Esophagus squamous epithelium (tissue), 4 donors: ENCODE measurements at regions not wholly inside any gene's neighbourhood (a gene's known extent, or its start where the extent isn't known, plus 50 kb on each side); places are given as distances from the start of the nearest gene placed in this dataset.

Source experiments
- CTCF ChIP-seq, 6 experiments: fragments of 450-650 bp in 4 of 6; fragments of 200-600 bp in 2 of 6; sonication (generic) in 2 of 6; IDR thresholded peaks; one replicate each; pipeline ENCODE4 v1.5.1; 2016 to 2019; ENCODE audit warnings: antibody characterized with exemption in 6 of 6, mild to moderate bottlenecking in 4 of 6, moderate library complexity in 4 of 6
- POLR2A ChIP-seq, 4 donors: fragments of 450-650 bp; IDR thresholded peaks; one replicate each; pipeline ENCODE4 v1.6.1; 2017; ENCODE audit warnings: antibody characterized with exemption in 4 of 4, mild to moderate bottlenecking in 4 of 4, moderate library complexity in 3 of 4

GRCh38 chr7:32191305-32191704 lies 121.1 kb upstream of the PDE1C start:
- no peak for TF ChIP-seq CTCF (IDR thresholded peaks at IDR 0.05)
- no peak for TF ChIP-seq POLR2A (IDR thresholded peaks at IDR 0.05)
